ENCODE measurements at regions not wholly inside any gene's neighbourhood (a gene's known extent, or its start where the extent isn't known, plus 50 kb on each side); places are given as distances from the start of the nearest gene placed in this dataset.

DNA sequence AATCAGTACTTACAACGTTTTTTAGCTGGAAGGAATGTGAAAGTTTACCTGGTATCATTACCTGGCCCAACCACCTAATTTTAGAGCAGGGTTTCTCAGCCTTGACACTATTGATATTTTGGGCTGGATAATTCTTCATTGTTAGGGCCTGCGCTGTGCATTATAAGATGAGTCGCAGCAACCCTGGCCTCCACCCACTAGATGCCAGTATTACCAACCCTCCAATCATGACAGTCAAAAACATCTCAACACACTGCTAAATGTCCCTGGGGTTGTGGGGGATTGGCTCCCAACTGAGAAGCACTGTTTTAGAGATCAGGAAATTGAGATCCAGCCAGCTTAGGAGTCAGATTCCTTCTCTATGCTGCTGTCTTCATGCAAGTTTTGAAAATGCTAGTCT, 265.3 kb upstream of the TCF4 start:
- TF ChIP-seq GATA3 (IDR thresholded peaks at IDR 0.05; ENCODE audit: low read depth, low read length) = no peak
- TF ChIP-seq GATA2 (IDR thresholded peaks at IDR 0.05; ENCODE audit: low read depth, low read length) = no peak

Data from SH-SY5Y (cell line).